ENCODE measurements at regions not wholly inside any gene's neighbourhood (a gene's known extent, or its start where the extent isn't known, plus 50 kb on each side); places are given as distances from the start of the nearest gene placed in this dataset.

GRCh38 chr6:90372885-90373284, 76.2 kb upstream of the BACH2 start:
- no peak for DNase-seq
- TF ChIP-seq CTCF (IDR thresholded peaks at IDR 0.05): no peak
- 94 to 97% methylated on average over 2 of the region's 2 CpGs for WGBS, 2 donors

GRCh38 chr6:90372450-90372849, 75.8 kb upstream of the BACH2 start:
- H3K4me3 ChIP-seq: no peak overlapping the region
- no peak for TF ChIP-seq CTCF (IDR thresholded peaks at IDR 0.05)
- intact Hi-C loops (cut with DNase I): no loop called here
- WGBS, 2 donors: 86 to 88% methylated on average over 5 of the region's 5 CpGs
- no peaks in the 10 kb centered on the region for H3K27me3 ChIP-seq
- H3K36me3 ChIP-seq: no peaks in the 10 kb centered on the region
- ATAC-seq (no peak), DNase-seq (no peak)
- H3K4me1 ChIP-seq: peaks cover 0 to 34% (median 4%) of the 10 kb centered on the region in 9 donors
- H3K9me3 ChIP-seq: peaks cover 0 to 5% (median 0%) of the 10 kb centered on the region in 11 donors
- H3K27ac ChIP-seq: no peak overlapping the region

More at GRCh38 chr6:90372885-90373284, 76.2 kb upstream of the BACH2 start:
- H3K4me3 ChIP-seq: no peak overlapping the region
- ATAC-seq: no peak
- intact Hi-C loops (cut with DNase I): no loop called here
- no peaks in the 10 kb centered on the region for H3K36me3 ChIP-seq
- H3K27me3 ChIP-seq: no peaks in the 10 kb centered on the region
- peaks cover 0 to 34% (median 4%) of the 10 kb centered on the region in 9 donors for H3K4me1 ChIP-seq
- peaks cover 0 to under 1% (median 0%) of the 10 kb centered on the region in 11 donors for H3K9me3 ChIP-seq
- H3K27ac ChIP-seq: no peak overlapping the region

GRCh38 chr6:90370493-90370959, 73.9 kb upstream of the BACH2 start:
- 51 to 66% methylated on average over 1 of the region's 1 CpG for WGBS, 2 donors
- peaks cover 0 to 6% (median 0%) of the 10 kb centered on the region in 11 donors for H3K9me3 ChIP-seq
- DNase-seq: no peak

GRCh38 chr6:90369651-90370050, 73.0 kb upstream of the BACH2 start:
- intact Hi-C loops (cut with DNase I): no loop called here
- TF ChIP-seq CTCF (IDR thresholded peaks at IDR 0.05): no peak
- Histone ChIP-seq H3K9me3 (peaks cover 0 to 6% (median 0%) of the 10 kb centered on the region in 11 donors), H3K4me3 (no peak overlapping the region), H3K36me3 (no peaks in the 10 kb centered on the region), H3K27me3 (no peaks in the 10 kb centered on the region), H3K27ac (peak overlapping the region in 4 of 10 donors; percentile 26 to 56 (median 43)), H3K4me1 (peaks cover 0 to 21% (median 4%) of the 10 kb centered on the region in 9 donors)
- WGBS, 2 donors: 87 to 89% methylated on average over 6 of the region's 6 CpGs
- ATAC-seq: peak in 1 of 8 donors; percentile 18
- DNase-seq: no peak

More at GRCh38 chr6:90370493-90370959, 73.9 kb upstream of the BACH2 start:
- Histone ChIP-seq H3K4me1 (peaks cover 0 to 23% (median 4%) of the 10 kb centered on the region in 9 donors), H3K36me3 (no peaks in the 10 kb centered on the region), H3K4me3 (no peak overlapping the region), H3K27me3 (no peaks in the 10 kb centered on the region), H3K27ac (no peak overlapping the region)
- intact Hi-C loops (cut with DNase I): no loop called here
- no peak for TF ChIP-seq CTCF (IDR thresholded peaks at IDR 0.05)
- no peak for ATAC-seq
